ENCODE measurements at regions not wholly inside any gene's neighbourhood (a gene's known extent, or its start where the extent isn't known, plus 50 kb on each side); places are given as distances from the start of the nearest gene placed in this dataset.

DNA sequence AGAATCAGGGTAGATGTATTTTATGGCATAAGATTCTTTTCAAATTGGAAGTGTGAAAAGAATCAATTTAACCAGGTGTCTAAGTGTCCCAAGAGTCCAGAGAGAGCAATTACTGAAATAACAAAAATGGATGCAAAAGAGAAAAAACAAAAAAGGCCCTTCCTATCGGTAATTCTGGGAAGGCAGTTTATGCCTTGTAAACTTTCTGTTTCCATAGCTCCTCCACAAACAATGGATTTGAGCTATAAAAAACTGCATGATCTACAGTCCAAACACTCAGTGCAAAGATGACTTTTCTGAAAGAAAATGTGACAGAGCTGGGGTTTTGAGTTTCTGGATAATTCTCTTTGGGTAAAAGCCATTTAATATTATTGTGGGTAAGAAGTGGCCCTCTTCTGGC, 366.1 kb downstream of the EN1 start:
- H3K4me3 Mint-ChIP-seq (ENCODE audit: low read depth, unreplicated experiment): no peak overlapping the region
- no peaks in the 10 kb centered on the region for H3K9me3 Mint-ChIP-seq (ENCODE audit: low read depth, unreplicated experiment)
- BruUV-seq (replicated peaks): no TSS peak
- peaks cover 9% of the 10 kb centered on the region for H3K4me1 Mint-ChIP-seq (ENCODE audit: low read depth, unreplicated experiment)
- CTCF ChIA-PET: no interaction called here
- intact Hi-C loops (cut with micrococcal nuclease; ENCODE audit: unreplicated experiment): no loop called here
- no peaks in the 10 kb centered on the region for H3K36me3 Mint-ChIP-seq (ENCODE audit: insufficient read depth, unreplicated experiment)
- DNase-seq: no peak
- TF ChIP-seq, protein P1, sequence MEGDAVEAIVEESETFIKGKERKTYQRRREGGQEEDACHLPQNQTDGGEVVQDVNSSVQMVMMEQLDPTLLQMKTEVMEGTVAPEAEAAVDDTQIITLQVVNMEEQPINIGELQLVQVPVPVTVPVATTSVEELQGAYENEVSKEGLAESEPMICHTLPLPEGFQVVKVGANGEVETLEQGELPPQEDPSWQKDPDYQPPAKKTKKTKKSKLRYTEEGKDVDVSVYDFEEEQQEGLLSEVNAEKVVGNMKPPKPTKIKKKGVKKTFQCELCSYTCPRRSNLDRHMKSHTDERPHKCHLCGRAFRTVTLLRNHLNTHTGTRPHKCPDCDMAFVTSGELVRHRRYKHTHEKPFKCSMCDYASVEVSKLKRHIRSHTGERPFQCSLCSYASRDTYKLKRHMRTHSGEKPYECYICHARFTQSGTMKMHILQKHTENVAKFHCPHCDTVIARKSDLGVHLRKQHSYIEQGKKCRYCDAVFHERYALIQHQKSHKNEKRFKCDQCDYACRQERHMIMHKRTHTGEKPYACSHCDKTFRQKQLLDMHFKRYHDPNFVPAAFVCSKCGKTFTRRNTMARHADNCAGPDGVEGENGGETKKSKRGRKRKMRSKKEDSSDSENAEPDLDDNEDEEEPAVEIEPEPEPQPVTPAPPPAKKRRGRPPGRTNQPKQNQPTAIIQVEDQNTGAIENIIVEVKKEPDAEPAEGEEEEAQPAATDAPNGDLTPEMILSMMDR (IDR thresholded peaks at IDR 0.05; ENCODE audit: unreplicated experiment): no peak
- no peaks in the 10 kb centered on the region for H3K27me3 Mint-ChIP-seq (ENCODE audit: unreplicated experiment)
- no peak overlapping the region for H3K27ac Mint-ChIP-seq (ENCODE audit: unreplicated experiment)

DNA sequence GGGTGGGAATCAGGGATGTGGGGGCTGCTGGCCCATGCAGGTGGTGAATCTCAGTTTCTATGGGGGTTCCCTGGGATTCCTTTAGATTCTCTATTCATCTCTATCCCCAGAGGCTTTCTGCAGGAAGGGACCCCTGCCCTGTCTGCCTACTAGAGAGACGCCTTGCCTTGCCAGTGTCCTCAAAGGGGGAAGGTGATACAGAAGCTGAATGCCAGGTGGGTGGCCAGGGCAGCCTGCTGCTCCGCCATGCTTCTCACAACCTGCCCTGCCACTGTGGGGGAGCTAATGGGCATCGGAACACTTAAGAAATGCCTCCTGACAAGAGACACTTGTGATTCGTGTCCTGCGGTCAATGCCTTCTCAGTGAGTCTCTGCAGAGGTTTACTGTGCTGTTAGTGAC, 368.4 kb downstream of the EN1 start:
- H3K9me3 Mint-ChIP-seq (ENCODE audit: low read depth, unreplicated experiment): no peaks in the 10 kb centered on the region
- no peaks in the 10 kb centered on the region for H3K36me3 Mint-ChIP-seq (ENCODE audit: insufficient read depth, unreplicated experiment)
- peaks cover 9% of the 10 kb centered on the region for H3K4me1 Mint-ChIP-seq (ENCODE audit: low read depth, unreplicated experiment)
- H3K27me3 Mint-ChIP-seq (ENCODE audit: unreplicated experiment): no peaks in the 10 kb centered on the region
- no TSS peak for BruUV-seq (replicated peaks)
- no peak overlapping the region for H3K27ac Mint-ChIP-seq (ENCODE audit: unreplicated experiment)
- no peak overlapping the region for H3K4me3 Mint-ChIP-seq (ENCODE audit: low read depth, unreplicated experiment)
- CTCF ChIA-PET: no interaction called here
- DNase-seq: no peak
- intact Hi-C loops (cut with micrococcal nuclease; ENCODE audit: unreplicated experiment): no loop called here
- TF ChIP-seq, protein P1 (IDR thresholded peaks at IDR 0.05; ENCODE audit: unreplicated experiment): no peak

DNA sequence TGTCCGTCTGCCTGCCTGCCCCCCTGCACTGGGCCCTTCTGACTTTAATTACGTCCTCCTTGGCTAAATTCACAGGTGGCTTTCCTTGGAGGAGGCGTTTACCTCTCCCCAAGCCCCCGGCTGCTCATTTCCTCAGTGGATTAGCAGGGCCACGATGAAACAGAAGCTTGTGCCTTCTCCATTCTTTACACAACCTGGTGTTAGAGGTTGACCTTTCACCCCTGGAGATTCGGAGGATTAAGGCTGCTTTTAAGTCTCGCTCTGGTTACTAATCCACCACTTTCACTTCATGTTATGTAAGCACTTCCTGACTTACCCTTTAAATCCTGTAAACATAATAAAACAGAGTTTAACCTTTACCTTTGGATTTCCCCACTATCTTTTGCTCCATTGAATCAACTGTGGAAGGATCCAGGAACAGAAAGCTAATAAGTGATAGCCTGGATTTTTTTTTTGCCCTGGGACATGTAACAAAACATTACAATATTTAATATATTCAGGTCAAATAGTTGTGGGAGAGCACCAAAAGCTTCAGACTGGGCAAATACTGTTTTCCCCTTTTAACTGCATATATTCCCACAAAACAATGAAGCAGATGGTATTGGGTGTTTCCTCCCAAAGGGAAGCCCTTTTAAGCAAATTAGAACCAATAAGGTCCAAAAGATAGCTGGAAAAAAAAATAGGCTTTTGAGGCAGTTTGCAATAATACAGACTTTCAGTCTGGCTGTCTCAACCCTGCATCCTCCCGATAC, 370.2 kb downstream of the EN1 start:
- CTCF ChIA-PET: no interaction called here
- Mint-ChIP-seq H3K4me3 (ENCODE audit: low read depth, unreplicated experiment) (no peak overlapping the region), H3K27ac (ENCODE audit: unreplicated experiment) (no peak overlapping the region), H3K27me3 (ENCODE audit: unreplicated experiment) (no peaks in the 10 kb centered on the region), H3K4me1 (ENCODE audit: low read depth, unreplicated experiment) (peaks cover 9% of the 10 kb centered on the region), H3K9me3 (ENCODE audit: low read depth, unreplicated experiment) (no peaks in the 10 kb centered on the region), H3K36me3 (ENCODE audit: insufficient read depth, unreplicated experiment) (no peaks in the 10 kb centered on the region)
- TF ChIP-seq, protein P1 (IDR thresholded peaks at IDR 0.05; ENCODE audit: unreplicated experiment): no peak
- DNase-seq: no peak
- BruUV-seq (replicated peaks): no TSS peak
- intact Hi-C loops (cut with micrococcal nuclease; ENCODE audit: unreplicated experiment): no loop called here

DNA sequence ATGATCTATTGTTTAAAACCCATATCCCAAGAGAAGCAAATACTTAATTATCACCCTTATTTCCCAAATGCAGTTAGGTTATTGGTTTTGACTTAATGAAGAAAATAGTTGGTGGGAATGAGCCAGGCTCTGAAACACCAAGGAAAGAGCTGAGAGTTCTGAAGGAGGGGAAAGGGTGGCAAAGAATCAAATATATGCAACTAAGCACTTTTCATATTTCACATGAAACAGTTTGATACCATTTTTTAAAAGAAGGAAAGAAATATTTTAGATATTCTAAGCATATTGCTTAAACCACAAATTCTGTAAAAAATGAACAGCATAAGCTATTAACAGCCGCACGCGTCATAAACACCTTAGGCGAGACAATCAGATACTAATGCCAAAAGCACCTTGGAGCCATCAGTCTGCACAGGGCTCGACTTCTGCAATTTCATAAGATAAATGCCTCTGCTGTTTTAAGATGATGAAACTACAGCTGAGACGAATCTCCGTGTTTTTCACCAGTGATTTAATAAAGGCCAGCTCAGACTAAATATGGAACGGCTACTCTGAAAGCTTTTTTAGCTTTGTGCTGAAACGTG, 371.7 kb downstream of the EN1 start:
- no peak overlapping the region for H3K4me3 Mint-ChIP-seq (ENCODE audit: low read depth, unreplicated experiment)
- no TSS peak for BruUV-seq (replicated peaks)
- no peaks in the 10 kb centered on the region for H3K27me3 Mint-ChIP-seq (ENCODE audit: unreplicated experiment)
- H3K4me1 Mint-ChIP-seq (ENCODE audit: low read depth, unreplicated experiment): peaks cover 9% of the 10 kb centered on the region
- CTCF ChIA-PET: no interaction called here
- TF ChIP-seq, protein P1 (IDR thresholded peaks at IDR 0.05; ENCODE audit: unreplicated experiment): no peak
- DNase-seq: no peak
- H3K9me3 Mint-ChIP-seq (ENCODE audit: low read depth, unreplicated experiment): no peaks in the 10 kb centered on the region
- no peaks in the 10 kb centered on the region for H3K36me3 Mint-ChIP-seq (ENCODE audit: insufficient read depth, unreplicated experiment)
- intact Hi-C loops (cut with micrococcal nuclease; ENCODE audit: unreplicated experiment): no loop called here
- H3K27ac Mint-ChIP-seq (ENCODE audit: unreplicated experiment): no peak overlapping the region
